DLD1 (cell line): ENCODE measurements at regions not wholly inside any gene's neighbourhood (a gene's known extent, or its start where the extent isn't known, plus 50 kb on each side); places are given as distances from the start of the nearest gene placed in this dataset.

ENCODE experiments used
- in situ Hi-C: cut with HindIII; loops from 2 replicates; pipeline ENCODE4 v1.10.0; 2017; ENCODE audit warnings: low sequenced_read_pairs

DNA sequence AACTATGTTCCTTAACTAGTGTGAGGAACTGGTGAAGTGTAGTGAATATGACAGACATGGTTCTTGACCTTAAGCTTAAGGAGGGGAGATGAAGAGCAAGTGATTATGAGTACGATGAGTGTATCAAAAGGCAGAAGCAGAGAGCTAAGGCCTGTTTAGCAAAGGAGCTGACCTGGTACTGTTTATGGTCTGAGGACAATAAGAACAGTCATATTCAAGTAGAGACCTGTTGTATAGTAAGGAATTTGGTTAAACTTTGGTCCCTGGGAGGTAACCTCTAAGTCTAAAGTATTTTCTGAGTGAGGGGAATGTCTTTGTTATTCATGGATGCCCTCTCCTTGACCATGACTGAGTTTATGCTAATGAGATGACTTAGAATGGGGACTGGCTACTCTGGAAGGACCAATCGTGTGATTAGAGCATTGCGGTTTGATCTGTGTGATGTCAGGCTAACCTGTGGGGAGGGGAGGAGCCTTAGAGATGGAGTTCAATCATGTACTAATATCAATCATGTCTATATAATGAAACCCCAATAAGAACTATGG, 389.3 kb downstream of the BMP4 start:
- in situ Hi-C loops = no loop called here

GRCh38 chr14:53564870-53565269, 391.8 kb downstream of the BMP4 start:
- in situ Hi-C loops = no loop called here

- in situ Hi-C loops = no loop called here
These were observed 393.0 kb downstream of the BMP4 start for GRCh38 chr14:53563628-53564027.

DNA sequence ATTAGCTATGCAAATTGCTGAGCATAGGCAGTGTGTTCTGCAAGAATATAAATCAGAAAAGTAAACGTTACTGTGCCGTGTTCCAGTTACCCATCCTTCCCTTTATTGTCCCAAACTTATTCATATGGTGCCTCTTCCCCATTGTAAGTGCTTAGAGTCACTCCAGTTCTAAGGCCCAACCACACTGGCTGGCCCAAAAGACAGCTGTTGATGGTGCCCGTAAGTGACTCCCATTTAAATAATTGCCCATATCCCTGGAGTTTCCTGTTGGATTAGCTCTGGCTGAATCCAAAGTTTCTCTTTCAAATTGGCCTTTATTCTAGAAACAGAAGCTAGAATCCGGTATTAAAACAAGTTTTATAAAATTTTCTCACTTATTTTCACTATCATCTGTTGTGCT, 400.1 kb upstream of the DDHD1 start:
- in situ Hi-C loops = no loop called here

DNA sequence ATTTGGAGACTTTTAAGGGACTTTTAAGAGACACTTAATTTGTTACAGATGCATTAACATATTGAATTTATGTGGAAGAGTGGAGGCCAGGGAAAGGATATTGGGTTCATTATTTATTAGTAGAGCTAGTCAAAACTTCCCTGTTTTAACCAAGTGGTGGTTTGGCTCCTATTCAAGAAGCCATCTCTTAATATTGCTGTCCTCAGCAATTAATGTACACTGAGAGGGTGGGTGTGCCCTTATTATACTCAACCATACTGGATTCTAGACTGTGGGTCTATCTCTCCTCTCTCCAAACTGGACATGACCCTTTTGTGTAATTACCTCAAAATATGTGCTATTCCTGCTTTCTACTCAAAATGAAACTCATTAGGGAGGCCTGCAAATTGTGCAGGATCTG, 398.7 kb upstream of the DDHD1 start:
- in situ Hi-C loops = no loop called here

- in situ Hi-C loops = no loop called here
These were observed 397.7 kb upstream of the DDHD1 start for GRCh38 chr14:53550776-53551175.

DNA sequence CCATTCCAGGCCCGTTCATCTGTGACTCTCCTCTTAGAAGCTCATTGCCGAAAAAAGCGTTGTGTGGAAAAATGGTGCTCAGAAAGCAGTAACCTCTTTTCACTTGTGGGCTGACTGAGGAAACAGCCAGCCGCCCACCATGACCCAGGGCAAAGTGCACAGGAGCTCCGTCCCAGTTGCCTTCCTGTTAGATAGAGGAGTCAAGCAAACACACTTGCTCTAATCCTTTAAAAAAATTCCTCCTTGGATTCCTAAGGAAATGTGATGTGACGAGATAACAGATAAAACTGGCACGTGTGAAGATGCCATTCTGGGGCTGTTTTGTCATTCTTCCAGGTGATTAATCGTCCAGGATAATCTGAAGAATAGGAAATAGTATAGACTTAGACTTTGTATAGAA, 396.8 kb upstream of the DDHD1 start:
- in situ Hi-C loops = loop anchor here (25.0 kb wide), 1 partner anchor 412 kb away; the partner anchor contains the start of gene BMP4

DNA sequence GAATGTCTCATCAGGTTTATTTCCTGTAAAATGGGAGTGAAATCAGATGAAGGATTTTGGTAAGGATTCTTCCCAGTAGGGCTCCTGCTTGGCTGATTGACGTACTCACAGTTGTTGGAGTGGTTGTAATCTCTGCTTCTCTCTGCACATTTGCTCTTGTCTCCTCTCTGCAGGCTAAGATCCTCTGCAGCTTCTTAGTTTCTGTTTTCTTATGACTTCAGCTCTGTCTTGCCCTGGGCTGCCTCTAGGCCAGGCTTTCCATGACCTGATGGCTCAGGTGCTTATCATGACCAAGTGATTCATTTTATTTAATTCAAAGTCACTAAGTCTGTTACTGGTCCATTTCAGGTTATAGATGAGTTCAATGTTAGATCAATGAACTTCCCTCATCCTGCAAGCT, 394.5 kb upstream of the DDHD1 start:
- in situ Hi-C loops = loop anchor here (25.0 kb wide), 1 partner anchor 415 kb away; the partner anchor contains the start of gene BMP4

DNA sequence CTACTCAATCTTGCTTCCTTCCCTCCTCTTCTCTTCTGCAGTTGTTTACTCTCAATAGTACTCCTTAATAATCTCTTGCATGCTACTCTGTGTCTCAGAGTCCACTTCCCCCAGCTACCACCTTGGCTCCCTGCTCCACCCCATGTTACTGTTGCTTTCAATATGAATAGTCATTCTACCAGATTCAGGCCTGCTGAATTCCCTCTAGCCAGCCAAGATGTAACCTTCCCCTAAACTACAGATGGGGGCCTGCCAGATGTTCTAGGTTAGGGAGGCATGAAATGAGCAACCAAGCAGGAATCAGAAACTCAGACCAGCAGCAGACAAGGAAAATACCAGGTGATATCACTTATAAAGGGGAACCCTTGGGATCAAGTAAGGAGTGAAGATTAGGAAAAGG, 392.1 kb upstream of the DDHD1 start:
- in situ Hi-C loops = loop anchor here (25.0 kb wide), 1 partner anchor 417 kb away; the partner anchor contains the start of gene BMP4

DNA sequence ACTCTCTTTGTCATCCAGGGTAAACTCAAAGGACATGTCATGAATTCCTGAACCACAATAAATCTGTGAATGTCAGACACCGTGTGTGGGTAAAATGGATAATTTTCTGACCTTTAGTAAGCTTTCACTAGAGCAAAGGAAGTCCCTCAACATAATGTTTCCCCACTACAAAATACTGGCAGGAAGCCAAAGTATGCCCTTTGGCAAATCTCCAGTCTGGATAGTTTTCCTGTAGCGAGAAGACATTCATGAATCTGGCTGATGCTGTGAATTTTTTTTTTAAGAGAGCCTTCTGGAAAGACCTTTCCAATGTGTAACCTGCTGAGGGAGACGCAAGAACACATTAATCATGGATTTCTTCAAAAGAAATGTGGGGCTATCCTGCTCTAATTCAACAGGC, 389.6 kb upstream of the DDHD1 start:
- in situ Hi-C loops = loop anchor here (25.0 kb wide), 1 partner anchor 420 kb away; the partner anchor contains the start of gene BMP4

DNA sequence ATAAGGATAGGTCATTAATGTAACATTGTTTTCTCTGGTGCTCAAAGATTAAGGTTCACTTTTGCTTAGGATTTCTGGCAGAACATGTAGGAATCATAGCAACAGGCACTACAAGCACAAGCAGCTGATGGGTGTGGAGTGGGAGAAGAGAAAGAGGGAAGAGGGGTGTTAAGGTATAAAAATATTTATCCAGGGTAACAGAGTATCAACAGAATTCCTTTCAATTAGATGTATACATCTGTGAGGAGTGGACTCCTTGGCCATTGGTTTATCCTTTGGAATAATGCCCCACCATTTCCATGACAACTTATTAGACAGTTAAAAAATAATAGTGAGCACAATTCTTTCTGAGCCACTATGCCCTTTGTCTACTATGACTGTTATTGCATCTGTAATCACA, 388.3 kb upstream of the DDHD1 start:
- in situ Hi-C loops = loop anchor here (25.0 kb wide), 1 partner anchor 421 kb away; the partner anchor contains the start of gene BMP4

DNA sequence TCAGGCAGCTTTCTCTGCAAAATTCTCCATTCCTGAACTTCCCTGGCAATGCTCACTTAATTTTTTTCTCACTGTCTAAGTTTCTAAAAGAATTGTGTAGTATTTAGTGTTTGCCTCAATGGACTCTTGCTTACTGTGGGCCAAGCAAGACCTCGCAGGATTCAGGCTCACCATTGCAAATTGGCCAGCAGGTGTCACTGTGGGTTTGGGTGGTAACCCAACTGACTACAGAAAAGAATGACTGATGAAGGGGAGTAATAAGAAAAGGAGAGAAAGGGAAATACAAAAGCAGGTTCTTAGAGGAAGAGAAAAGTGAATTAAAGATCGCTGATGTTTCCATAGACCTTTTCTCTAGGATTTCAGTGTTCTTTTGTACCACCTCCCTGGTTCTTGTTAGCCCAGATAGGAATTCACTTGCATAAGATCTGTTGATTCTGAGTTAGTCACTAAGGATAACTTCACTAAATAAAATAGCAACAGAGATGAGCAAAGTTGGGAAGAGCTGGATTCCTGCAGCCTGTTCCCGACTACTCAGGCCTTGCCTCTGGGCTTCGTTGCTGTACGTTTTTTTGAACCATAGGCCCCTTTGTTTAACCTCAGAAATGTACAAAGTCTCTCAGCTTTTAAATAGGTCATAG, 386.5 kb upstream of the DDHD1 start:
- in situ Hi-C loops = loop anchor here (25.0 kb wide), 1 partner anchor 423 kb away; the partner anchor contains the start of gene BMP4

DNA sequence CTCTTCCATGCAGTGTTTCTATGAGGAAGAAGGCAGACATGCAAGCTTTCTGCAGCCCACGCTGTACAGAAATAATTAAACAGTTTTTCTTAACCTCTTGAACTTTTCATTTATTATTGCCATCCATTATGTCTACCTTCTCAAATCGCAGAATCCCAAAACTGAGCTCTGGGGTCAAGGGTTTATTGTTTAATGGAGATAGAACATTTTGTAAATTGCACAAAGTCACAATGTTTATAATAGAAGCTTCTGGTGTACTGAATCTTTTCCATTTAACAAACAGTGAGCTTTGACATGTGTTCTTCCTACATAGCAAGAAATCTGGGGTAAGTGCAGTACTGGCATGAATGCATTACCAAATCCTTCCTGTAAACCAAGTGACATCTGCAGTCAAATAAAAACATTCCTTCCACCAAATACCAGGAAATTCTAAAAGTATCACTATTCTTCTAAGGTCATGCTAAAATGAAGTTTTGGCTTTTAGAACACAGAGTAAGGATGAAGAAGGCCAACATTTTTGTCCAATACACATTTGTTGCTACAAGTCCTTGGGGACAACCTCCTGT, 385.3 kb upstream of the DDHD1 start:
- in situ Hi-C loops = loop anchor here (25.0 kb wide), 1 partner anchor 424 kb away; the partner anchor contains the start of gene BMP4

GRCh38 chr14:53537422-53538315, 384.5 kb upstream of the DDHD1 start:
- in situ Hi-C loops = loop anchor here (25.0 kb wide), 1 partner anchor 425 kb away; the partner anchor contains the start of gene BMP4

- in situ Hi-C loops = loop anchor here (25.0 kb wide), 1 partner anchor 426 kb away; the partner anchor contains the start of gene BMP4
These were observed 383.3 kb upstream of the DDHD1 start for GRCh38 chr14:53536446-53536845.

- in situ Hi-C loops = loop anchor here (25.0 kb wide), 1 partner anchor 427 kb away; the partner anchor contains the start of gene BMP4
These were observed 381.7 kb upstream of the DDHD1 start for GRCh38 chr14:53534841-53535240.

DNA sequence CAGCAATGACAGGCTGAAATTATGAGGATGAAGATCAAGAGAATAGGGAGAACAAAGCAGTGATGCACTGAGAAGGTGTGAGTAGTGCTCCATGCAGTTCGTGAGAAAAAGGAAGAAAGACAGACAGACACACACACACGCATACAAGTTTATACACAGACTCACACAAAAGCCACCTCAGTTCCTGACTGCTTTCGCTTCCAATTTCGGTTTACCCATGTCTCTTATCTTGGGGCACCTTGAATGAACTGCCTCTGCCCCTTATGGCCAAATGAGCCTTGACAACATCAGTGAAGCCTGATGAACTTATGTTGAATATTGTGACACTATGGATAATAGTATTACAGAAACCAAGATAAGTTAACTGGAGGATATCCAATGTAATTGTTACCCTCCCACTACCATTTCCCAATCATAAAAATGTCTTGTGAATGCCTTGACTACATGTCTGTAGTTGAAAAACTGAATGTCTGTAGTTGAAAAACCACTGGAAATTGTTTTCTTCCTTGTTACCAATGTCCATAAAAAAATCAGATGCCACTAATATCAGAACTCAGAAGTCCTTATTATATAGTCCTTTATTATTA, 380.4 kb upstream of the DDHD1 start:
- in situ Hi-C loops = loop anchor here (25.0 kb wide), 1 partner anchor 429 kb away; the partner anchor contains the start of gene BMP4

DNA sequence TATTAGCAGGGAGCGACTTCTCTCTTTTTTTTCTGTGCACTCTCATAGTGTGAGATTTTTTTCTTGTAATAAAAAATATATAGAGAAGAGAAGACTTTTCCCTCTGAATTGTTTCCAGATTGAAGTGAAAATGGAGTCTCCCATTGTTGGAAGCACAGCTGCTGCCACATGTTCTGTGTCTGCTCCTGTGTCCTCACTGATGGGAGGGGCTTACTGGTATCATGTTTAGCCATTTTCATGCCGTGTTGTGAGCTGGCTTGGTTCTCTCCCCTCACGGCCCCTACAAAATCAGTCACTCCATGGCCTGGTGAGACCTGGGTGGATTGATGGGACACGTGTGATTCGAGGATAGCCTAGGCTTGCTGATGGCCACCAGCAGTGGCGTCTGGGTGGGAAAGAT, 379.7 kb upstream of the DDHD1 start:
- in situ Hi-C loops = loop anchor here (25.0 kb wide), 1 partner anchor 429 kb away; the partner anchor contains the start of gene BMP4

GRCh38 chr14:53531730-53532129, 378.6 kb upstream of the DDHD1 start:
- in situ Hi-C loops = loop anchor here (25.0 kb wide), 1 partner anchor 431 kb away; the partner anchor contains the start of gene BMP4

DNA sequence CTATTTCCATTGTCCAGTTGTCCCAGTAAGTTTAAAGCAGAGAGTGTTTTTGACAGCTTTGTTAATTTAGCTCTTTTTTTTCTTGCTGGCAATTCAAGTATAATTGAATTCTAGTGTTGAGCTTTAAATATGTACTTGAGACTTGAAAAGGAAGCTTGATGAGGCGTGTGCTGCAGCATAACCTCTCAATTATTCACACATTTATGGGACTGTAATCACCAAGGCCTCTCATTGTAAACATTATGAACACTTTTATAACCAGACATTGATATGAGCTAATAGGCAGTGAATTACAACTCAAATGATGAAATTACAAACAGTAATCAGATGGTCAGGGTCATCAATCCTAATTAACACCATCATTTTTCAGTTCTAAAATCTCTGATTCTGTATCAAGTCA, 378.0 kb upstream of the DDHD1 start:
- in situ Hi-C loops = loop anchor here (25.0 kb wide), 1 partner anchor 431 kb away; the partner anchor contains the start of gene BMP4
